ENCODE measurements at regions not wholly inside any gene's neighbourhood (a gene's known extent, or its start where the extent isn't known, plus 50 kb on each side); places are given as distances from the start of the nearest gene placed in this dataset.
"Not testable (repeated sequence)": the region's sequence is repeated elsewhere in the genome, so short reads cannot be mapped to it uniquely, and the experiment has no call there.

GRCh38 chr10:30172673-30173072, 113.3 kb upstream of the JCAD start:
- FAIRE-seq: no peak

GRCh38 chr10:30172091-30172490, 112.7 kb upstream of the JCAD start:
- no peak for FAIRE-seq
- no peak for DNase-seq (ENCODE audit: insufficient read length, low spot score)

More at GRCh38 chr10:30172673-30173072, 113.3 kb upstream of the JCAD start:
- DNase-seq (ENCODE audit: insufficient read length, low spot score): no peak

GRCh38 chr10:30171601-30172000, 112.2 kb upstream of the JCAD start:
- FAIRE-seq (no peak), DNase-seq (ENCODE audit: insufficient read length, low spot score) (no peak)

GRCh38 chr10:30170814-30171213, 111.4 kb upstream of the JCAD start:
- no peak for FAIRE-seq

GRCh38 chr10:30170146-30170545, 110.8 kb upstream of the JCAD start:
- FAIRE-seq (no peak), DNase-seq (ENCODE audit: insufficient read length, low spot score) (no peak)

More at GRCh38 chr10:30170814-30171213, 111.4 kb upstream of the JCAD start:
- peak; percentile 46 for DNase-seq (ENCODE audit: insufficient read length, low spot score)

- DNase-seq (ENCODE audit: insufficient read length, low spot score) (no peak), FAIRE-seq (no peak)
Measured at GRCh38 chr10:30169342-30169741, 110.0 kb upstream of the JCAD start.

- no peak for FAIRE-seq
Measured at GRCh38 chr10:30166929-30167328, 107.5 kb upstream of the JCAD start.

GRCh38 chr10:30163410-30163809, 104.0 kb upstream of the JCAD start:
- not testable (repeated sequence) for FAIRE-seq; DNase-seq (ENCODE audit: insufficient read length, low spot score)

More at GRCh38 chr10:30166929-30167328, 107.5 kb upstream of the JCAD start:
- DNase-seq (ENCODE audit: insufficient read length, low spot score): no peak

GRCh38 chr10:30162796-30163195, 103.4 kb upstream of the JCAD start:
- FAIRE-seq: not testable (repeated sequence)

GRCh38 chr10:30160271-30160982, 101.0 kb upstream of the JCAD start:
- DNase-seq (ENCODE audit: insufficient read length, low spot score) (no peak), FAIRE-seq (no peak)

More at GRCh38 chr10:30162796-30163195, 103.4 kb upstream of the JCAD start:
- not testable (repeated sequence) for DNase-seq (ENCODE audit: insufficient read length, low spot score)

GRCh38 chr10:30159614-30160013, 100.2 kb upstream of the JCAD start:
- DNase-seq (ENCODE audit: insufficient read length, low spot score); FAIRE-seq: not testable (repeated sequence)

GRCh38 chr10:30158325-30158960, 99.1 kb upstream of the JCAD start:
- FAIRE-seq (no peak), DNase-seq (ENCODE audit: insufficient read length, low spot score) (no peak)

- FAIRE-seq (no peak), DNase-seq (ENCODE audit: insufficient read length, low spot score) (no peak)
Measured at GRCh38 chr10:30155401-30155800, 96.0 kb upstream of the JCAD start.

GRCh38 chr10:30154561-30154960, 95.2 kb upstream of the JCAD start:
- FAIRE-seq (no peak), DNase-seq (ENCODE audit: insufficient read length, low spot score) (no peak)

- FAIRE-seq: no peak
- no peak for DNase-seq (ENCODE audit: insufficient read length, low spot score)
Measured at GRCh38 chr10:30154126-30154525, 94.7 kb upstream of the JCAD start.

- DNase-seq (ENCODE audit: insufficient read length, low spot score) (peak; percentile 43), FAIRE-seq (peak; percentile 95)
Measured at GRCh38 chr10:30151581-30152389, 92.4 kb upstream of the JCAD start.

GRCh38 chr10:30141423-30141822, 82.0 kb upstream of the JCAD start:
- FAIRE-seq: no peak
- no peak for DNase-seq (ENCODE audit: insufficient read length, low spot score)

- FAIRE-seq (no peak), DNase-seq (ENCODE audit: insufficient read length, low spot score) (no peak)
Measured at GRCh38 chr10:30134171-30134945, 75.0 kb upstream of the JCAD start.

GRCh38 chr10:30133198-30133597, 73.8 kb upstream of the JCAD start:
- DNase-seq (ENCODE audit: insufficient read length, low spot score) (no peak), FAIRE-seq (no peak)

- FAIRE-seq; DNase-seq (ENCODE audit: insufficient read length, low spot score): not testable (repeated sequence)
Measured at GRCh38 chr10:30131369-30131768, 72.0 kb upstream of the JCAD start.
